ENCODE measurements at regions not wholly inside any gene's neighbourhood (a gene's known extent, or its start where the extent isn't known, plus 50 kb on each side); places are given as distances from the start of the nearest gene placed in this dataset.

GRCh38 chr7:41826641-41827040, 123.8 kb upstream of the INHBA start:
- Histone ChIP-seq H3K27ac (ENCODE audit: poor library complexity, severe bottlenecking) (no peak overlapping the region), H3K36me3 (ENCODE audit: low read depth) (no peaks in the 10 kb centered on the region), H3K4me1 (ENCODE audit: insufficient read depth, poor library complexity, severe bottlenecking) (no peaks in the 10 kb centered on the region), H3K9me3 (ENCODE audit: severe bottlenecking) (no peaks in the 10 kb centered on the region), H3K27me3 (ENCODE audit: insufficient read depth, poor library complexity, severe bottlenecking) (no peaks in the 10 kb centered on the region), H3K4me3 (ENCODE audit: severe bottlenecking) (no peak overlapping the region)
- no peak for DNase-seq (ENCODE audit: low spot score)
- TF ChIP-seq CTCF (IDR thresholded peaks at IDR 0.05; ENCODE audit: poor library complexity, severe bottlenecking) = no peak
- ATAC-seq (ENCODE audit: low read depth) = no peak

GRCh38 chr7:41825927-41826480, 123.1 kb upstream of the INHBA start:
- Histone ChIP-seq H3K4me3 (ENCODE audit: severe bottlenecking) (no peak overlapping the region), H3K4me1 (ENCODE audit: insufficient read depth, poor library complexity, severe bottlenecking) (no peaks in the 10 kb centered on the region), H3K36me3 (ENCODE audit: low read depth) (no peaks in the 10 kb centered on the region), H3K9me3 (ENCODE audit: severe bottlenecking) (no peaks in the 10 kb centered on the region), H3K27me3 (ENCODE audit: insufficient read depth, poor library complexity, severe bottlenecking) (no peaks in the 10 kb centered on the region), H3K27ac (ENCODE audit: poor library complexity, severe bottlenecking) (no peak overlapping the region)
- TF ChIP-seq CTCF (IDR thresholded peaks at IDR 0.05; ENCODE audit: poor library complexity, severe bottlenecking) = no peak
- ATAC-seq (ENCODE audit: low read depth) = no peak
- no peak for DNase-seq (ENCODE audit: low spot score)

- Histone ChIP-seq H3K9me3 (ENCODE audit: severe bottlenecking) (no peaks in the 10 kb centered on the region), H3K27ac (ENCODE audit: poor library complexity, severe bottlenecking) (no peak overlapping the region), H3K36me3 (ENCODE audit: low read depth) (no peaks in the 10 kb centered on the region), H3K27me3 (ENCODE audit: insufficient read depth, poor library complexity, severe bottlenecking) (no peaks in the 10 kb centered on the region), H3K4me3 (ENCODE audit: severe bottlenecking) (no peak overlapping the region), H3K4me1 (ENCODE audit: insufficient read depth, poor library complexity, severe bottlenecking) (no peaks in the 10 kb centered on the region)
- no peak for DNase-seq (ENCODE audit: low spot score)
- ATAC-seq (ENCODE audit: low read depth) = no peak
- TF ChIP-seq CTCF (IDR thresholded peaks at IDR 0.05; ENCODE audit: poor library complexity, severe bottlenecking) = no peak
Observed at GRCh38 chr7:41824284-41824683, 121.4 kb upstream of the INHBA start.

GRCh38 chr7:41822259-41822817, 119.4 kb upstream of the INHBA start:
- DNase-seq (ENCODE audit: low spot score) (no peak), ATAC-seq (ENCODE audit: low read depth) (no peak)
- no peaks in the 10 kb centered on the region for H3K27me3 ChIP-seq (ENCODE audit: insufficient read depth, poor library complexity, severe bottlenecking)
- no peak overlapping the region for H3K27ac ChIP-seq (ENCODE audit: poor library complexity, severe bottlenecking)
- no peaks in the 10 kb centered on the region for H3K36me3 ChIP-seq (ENCODE audit: low read depth)
- no peak overlapping the region for H3K4me3 ChIP-seq (ENCODE audit: severe bottlenecking)
- no peaks in the 10 kb centered on the region for H3K4me1 ChIP-seq (ENCODE audit: insufficient read depth, poor library complexity, severe bottlenecking)
- H3K9me3 ChIP-seq (ENCODE audit: severe bottlenecking) = no peaks in the 10 kb centered on the region
- no peak for TF ChIP-seq CTCF (IDR thresholded peaks at IDR 0.05; ENCODE audit: poor library complexity, severe bottlenecking)

GRCh38 chr7:41821521-41822213, 118.8 kb upstream of the INHBA start:
- H3K27ac ChIP-seq (ENCODE audit: poor library complexity, severe bottlenecking) = no peak overlapping the region
- no peaks in the 10 kb centered on the region for H3K9me3 ChIP-seq (ENCODE audit: severe bottlenecking)
- TF ChIP-seq CTCF (IDR thresholded peaks at IDR 0.05; ENCODE audit: poor library complexity, severe bottlenecking) = no peak
- DNase-seq (ENCODE audit: low spot score) (no peak), ATAC-seq (ENCODE audit: low read depth) (no peak)
- no peaks in the 10 kb centered on the region for H3K27me3 ChIP-seq (ENCODE audit: insufficient read depth, poor library complexity, severe bottlenecking)
- no peaks in the 10 kb centered on the region for H3K36me3 ChIP-seq (ENCODE audit: low read depth)
- no peaks in the 10 kb centered on the region for H3K4me1 ChIP-seq (ENCODE audit: insufficient read depth, poor library complexity, severe bottlenecking)
- H3K4me3 ChIP-seq (ENCODE audit: severe bottlenecking) = no peak overlapping the region
